SK-N-SH treated with all-trans-retinoic acid at 6 μM for 48 hours (cell line): ENCODE measurements at regions not wholly inside any gene's neighbourhood (a gene's known extent, or its start where the extent isn't known, plus 50 kb on each side); places are given as distances from the start of the nearest gene placed in this dataset.

Experiments used
- ATAC-seq: fragments of 200-7000 bp; cut with Tn5 transposase; 3 replicates; pipeline ENCODE4 v1.9.1; 2020; ENCODE audit warnings: mild to moderate bottlenecking, moderate library complexity
- ARNTL ChIP-seq: fragments of 450-650 bp; formaldehyde crosslinking; IDR thresholded peaks from 2 replicates; pipeline ENCODE4 v1.5.0; 2020; ENCODE audit warnings: low read depth, mild to moderate bottlenecking, moderate library complexity, borderline replicate concordance
- CREB5 ChIP-seq: fragments of 250-450 bp; sonication (Bioruptor Pico); IDR thresholded peaks from 2 replicates; pipeline ENCODE4 v1.5.1; 2020; ENCODE audit warnings: low read depth, mild to moderate bottlenecking, moderate library complexity
- CSDC2 ChIP-seq: fragments of 250-450 bp; sonication (Bioruptor Pico); IDR thresholded peaks from 2 replicates; pipeline ENCODE4 v1.5.0; 2020; ENCODE audit warnings: mild to moderate bottlenecking, moderate library complexity
- CSRNP3 ChIP-seq: fragments of 250-450 bp; sonication (Bioruptor Pico); IDR thresholded peaks from 2 replicates; pipeline ENCODE4 v1.5.1; 2021; ENCODE audit warnings: mild to moderate bottlenecking, moderate library complexity
- GLIS3 ChIP-seq: fragments of 250-450 bp; sonication (Bioruptor Pico); IDR thresholded peaks from 2 replicates; pipeline ENCODE4 v1.5.0; 2020; ENCODE audit warnings: mild to moderate bottlenecking, moderate library complexity
- ISL1 ChIP-seq: fragments of 250-450 bp; sonication (Bioruptor Pico); IDR thresholded peaks from 2 replicates; pipeline ENCODE4 v2.1.2; 2022; ENCODE audit warnings: mild to moderate bottlenecking, moderate library complexity
- OSR1 ChIP-seq: fragments of 250-450 bp; sonication (Bioruptor Pico); IDR thresholded peaks from 2 replicates; pipeline ENCODE4 v1.8.0; 2022; ENCODE audit warnings: moderate library complexity, mild to moderate bottlenecking, inconsistent platforms
- PATZ1 ChIP-seq: fragments of 250-450 bp; sonication (Bioruptor Pico); IDR thresholded peaks from 2 replicates; pipeline ENCODE4 v1.8.0; 2020; ENCODE audit warnings: mild to moderate bottlenecking, moderate library complexity, borderline replicate concordance
- POU6F1 ChIP-seq: fragments of 250-450 bp; sonication (Bioruptor Pico); IDR thresholded peaks from 2 replicates; pipeline ENCODE4 v1.8.0; 2021; ENCODE audit warnings: low read depth, mild to moderate bottlenecking, moderate library complexity, borderline replicate concordance
- PPARA ChIP-seq: fragments of 250-450 bp; sonication (Bioruptor Pico); IDR thresholded peaks from 2 replicates; pipeline ENCODE4 v1.5.0; 2020; ENCODE audit warnings: mild to moderate bottlenecking, borderline replicate concordance
- RARB ChIP-seq: fragments of 250-450 bp; sonication (Bioruptor Pico); IDR thresholded peaks from 2 replicates; pipeline ENCODE4 v1.8.0; 2021; ENCODE audit warnings: mild to moderate bottlenecking, moderate library complexity
- SNAI2 ChIP-seq: fragments of 250-450 bp; sonication (Bioruptor Pico); IDR thresholded peaks from 2 replicates; pipeline ENCODE4 v1.5.0; 2020; ENCODE audit warnings: mild to moderate bottlenecking, moderate library complexity
- TCF4 ChIP-seq: fragments of 250-450 bp; sonication (Bioruptor Pico); IDR thresholded peaks from 2 replicates; pipeline ENCODE4 v1.8.0; 2021; ENCODE audit warnings: mild to moderate bottlenecking, moderate library complexity, borderline replicate concordance
- TOX ChIP-seq: fragments of 250-450 bp; sonication (Bioruptor Pico); IDR thresholded peaks from 2 replicates; pipeline ENCODE4 v1.8.0; 2021; ENCODE audit warnings: mild to moderate bottlenecking, moderate library complexity, borderline replicate concordance
- TSHZ2 ChIP-seq: fragments of 250-450 bp; sonication (Bioruptor Pico); IDR thresholded peaks from 2 replicates; pipeline ENCODE4 v1.5.0; 2020; ENCODE audit warnings: mild to moderate bottlenecking, moderate library complexity
- ZFP3 ChIP-seq: fragments of 250-450 bp; sonication (Bioruptor Pico); IDR thresholded peaks from 2 replicates; pipeline ENCODE4 v1.5.0; 2020; ENCODE audit warnings: mild to moderate bottlenecking, moderate library complexity
- ZFP30 ChIP-seq: fragments of 450-650 bp; formaldehyde crosslinking; IDR thresholded peaks from 2 replicates; pipeline ENCODE4 v1.5.0; 2022; ENCODE audit warnings: mild to moderate bottlenecking, moderate library complexity
- ZNF70 ChIP-seq: fragments of 450-650 bp; formaldehyde crosslinking; IDR thresholded peaks from 2 replicates; pipeline ENCODE4 v1.5.0; 2020; ENCODE audit warnings: mild to moderate bottlenecking, moderate library complexity
- ZNF8 ChIP-seq: fragments of 450-650 bp; formaldehyde crosslinking; IDR thresholded peaks from 2 replicates; pipeline ENCODE4 v1.5.0; 2020; ENCODE audit warnings: mild to moderate bottlenecking, moderate library complexity

- TF ChIP-seq ARNTL (CRISPR knock-in tag) (no peak), CSDC2 (CRISPR knock-in tag) (no peak), ZFP3 (CRISPR knock-in tag) (no peak), PPARA (CRISPR knock-in tag) (no peak), ZNF70 (CRISPR knock-in tag) (no peak), OSR1 (CRISPR knock-in tag) (no peak), ISL1 (CRISPR knock-in tag) (no peak), CREB5 (CRISPR knock-in tag) (no peak), PATZ1 (no peak), TCF4 (CRISPR knock-in tag) (no peak), ZFP30 (CRISPR knock-in tag) (no peak), TSHZ2 (CRISPR knock-in tag) (no peak), ZNF8 (CRISPR knock-in tag) (no peak), POU6F1 (no peak), GLIS3 (no peak)
- ATAC-seq = no peak
Observed at GRCh38 chr7:106811472-106811871, 53.6 kb upstream of the PIK3CG start.

- ATAC-seq = no peak
Observed at GRCh38 chr7:106812027-106812643, 52.9 kb upstream of the PIK3CG start.

More at GRCh38 chr7:106812027-106812643, 52.9 kb upstream of the PIK3CG start:
- TF ChIP-seq ZFP3 (CRISPR knock-in tag) (no peak), ISL1 (CRISPR knock-in tag) (no peak), GLIS3 (no peak), POU6F1 (no peak), CSRNP3 (CRISPR knock-in tag) (no peak), SNAI2 (no peak), TOX (CRISPR knock-in tag) (no peak), PATZ1 (no peak), ARNTL (CRISPR knock-in tag) (no peak), ZNF70 (CRISPR knock-in tag) (no peak), TCF4 (CRISPR knock-in tag) (no peak), CREB5 (CRISPR knock-in tag) (no peak), RARB (CRISPR knock-in tag) (no peak)
- TF ChIP-seq, all 23 proteins: peak for 0
